Pulmonary artery endothelial cell (primary cell): ENCODE measurements at regions not wholly inside any gene's neighbourhood (a gene's known extent, or its start where the extent isn't known, plus 50 kb on each side); places are given as distances from the start of the nearest gene placed in this dataset.
"Not testable (repeated sequence)": the region's sequence is repeated elsewhere in the genome, so short reads cannot be mapped to it uniquely, and the experiment has no call there.

Source experiments
- DNase-seq: peaks from one replicate; pipeline ENCODE4 v3.0.0-alpha.2; 2011; ENCODE audit warnings: low read depth, low spot score

- DNase-seq, result no peak
These were observed 248.5 kb upstream of the ID2 start for GRCh38 chr2:8433390-8433789.

GRCh38 chr2:8435608-8436007 lies 246.2 kb upstream of the ID2 start:
- DNase-seq, result no peak

GRCh38 chr2:8436585-8436984 lies 245.3 kb upstream of the ID2 start:
- no peak for DNase-seq

GRCh38 chr2:8437228-8437948 lies 244.5 kb upstream of the ID2 start:
- DNase-seq, result no peak

GRCh38 chr2:8437949-8438400 lies 243.9 kb upstream of the ID2 start:
- DNase-seq, result no peak

GRCh38 chr2:8438476-8438875 lies 243.4 kb upstream of the ID2 start:
- DNase-seq, result no peak

- no peak for DNase-seq
These were observed 242.9 kb upstream of the ID2 start for GRCh38 chr2:8438996-8439395.

GRCh38 chr2:8440029-8440778 lies 241.7 kb upstream of the ID2 start:
- DNase-seq, result no peak

- DNase-seq, result no peak
These were observed 240.5 kb upstream of the ID2 start for GRCh38 chr2:8441371-8441770.

GRCh38 chr2:8441986-8442385 lies 239.9 kb upstream of the ID2 start:
- DNase-seq, result no peak

- DNase-seq, result no peak
These were observed 238.9 kb upstream of the ID2 start for GRCh38 chr2:8442833-8443486.

- DNase-seq, result no peak
These were observed 236.3 kb upstream of the ID2 start for GRCh38 chr2:8445580-8445979.

- not testable (repeated sequence) for DNase-seq
These were observed 235.1 kb upstream of the ID2 start for GRCh38 chr2:8446751-8447150.

- no peak for DNase-seq
These were observed 234.1 kb upstream of the ID2 start for GRCh38 chr2:8447610-8448221.

GRCh38 chr2:8448824-8449556 lies 232.9 kb upstream of the ID2 start:
- no peak for DNase-seq

- no peak for DNase-seq
These were observed 230.6 kb upstream of the ID2 start for GRCh38 chr2:8451273-8451672.

- no peak for DNase-seq
These were observed 229.6 kb upstream of the ID2 start for GRCh38 chr2:8452296-8452695.

- no peak for DNase-seq
These were observed 228.6 kb upstream of the ID2 start for GRCh38 chr2:8452979-8453903.

- DNase-seq, result no peak
These were observed 228.0 kb upstream of the ID2 start for GRCh38 chr2:8453904-8454302.

- DNase-seq, result no peak
These were observed 227.1 kb upstream of the ID2 start for GRCh38 chr2:8454797-8455196.
